SU-DHL-6 (cell line): ENCODE measurements at regions not wholly inside any gene's neighbourhood (a gene's known extent, or its start where the extent isn't known, plus 50 kb on each side); places are given as distances from the start of the nearest gene placed in this dataset.

Experiments
- H2AFZ ChIP-seq: fragments of 200-600 bp; sonication (generic); 2 replicates; pipeline ENCODE4 v1.6.1; 2014; ENCODE audit warnings: low read depth, mild to moderate bottlenecking, moderate library complexity, mixed read lengths, antibody characterized with exemption, low read length; ENCODE audit not compliant: severe bottlenecking
- H3F3A ChIP-seq: fragments of 200-600 bp; shearing (Covaris generic); 2 replicates; pipeline ENCODE4 v1.6.0; 2016; ENCODE audit warnings: antibody characterized with exemption, mild to moderate bottlenecking; ENCODE audit not compliant: insufficient read depth
- H3K27ac ChIP-seq: fragments of 200-600 bp; sonication (generic); 2 replicates; pipeline ENCODE4 v1.5.1; 2016; ENCODE audit warnings: low read depth, mild to moderate bottlenecking, low read length, moderate library complexity, mixed read lengths
- H3K27me3 ChIP-seq: fragments of 200-600 bp; sonication (generic), shearing (Covaris generic); 2 replicates; pipeline ENCODE4 v1.6.0; 2014; ENCODE audit warnings: mild to moderate bottlenecking, low read length
- H3K36me3 ChIP-seq: fragments of 200-600 bp; sonication (generic); 2 replicates; pipeline ENCODE4 v1.6.1; 2014; ENCODE audit warnings: mild to moderate bottlenecking, low read length, mixed read lengths
- H3K4me2 ChIP-seq: fragments of 300-600, 200-600 bp; shearing (Covaris generic), sonication (generic); 2 replicates; pipeline ENCODE4 v1.6.0; 2014; ENCODE audit warnings: low read length, low read depth, mild to moderate bottlenecking; ENCODE audit not compliant: poor library complexity, severe bottlenecking
- H3K4me3 ChIP-seq: fragments of 200-600 bp; sonication (generic); 2 replicates; pipeline ENCODE4 v1.5.1; 2014; ENCODE audit warnings: antibody characterized with exemption, low read length, mild to moderate bottlenecking, mixed read lengths; ENCODE audit not compliant: insufficient read depth, poor library complexity, severe bottlenecking
- H3K79me2 ChIP-seq: fragments of 200-600 bp; sonication (generic); 2 replicates; pipeline ENCODE4 v1.6.1; 2014; ENCODE audit warnings: mild to moderate bottlenecking, low read length, moderate library complexity; ENCODE audit not compliant: insufficient read depth
- H3K9ac ChIP-seq: fragments of 200-600 bp; sonication (generic); 2 replicates; pipeline ENCODE4 v1.7.0; 2014; ENCODE audit warnings: mild to moderate bottlenecking, low read length
- H3K9me2 ChIP-seq: fragments of 200-600 bp; sonication (generic); replicated peaks from 2 replicates; pipeline ENCODE4 v1.6.1; 2014; ENCODE audit warnings: low read length; ENCODE audit not compliant: insufficient read depth
- H3K9me3 ChIP-seq: fragments of 200-600 bp; sonication (generic); 2 replicates; pipeline ENCODE4 v1.6.1; 2014; ENCODE audit warnings: low read length, mixed read lengths; ENCODE audit not compliant: insufficient read depth
- H4K20me1 ChIP-seq: fragments of 200-600 bp; sonication (generic); 2 replicates; pipeline ENCODE4 v1.6.1; 2014; ENCODE audit warnings: low read depth, mild to moderate bottlenecking, antibody characterized with exemption, low read length, moderate library complexity, mixed read lengths
- CTCF ChIP-seq: fragments of 200-600 bp; sonication (generic); IDR thresholded peaks from one replicate; pipeline ENCODE4 v1.5.1; 2017; ENCODE audit warnings: antibody characterized with exemption, mild to moderate bottlenecking, low read length, moderate library complexity; ENCODE audit not compliant: insufficient read depth, poor library complexity, severe bottlenecking
- EZH2phosphoT487 ChIP-seq: fragments of 200-600 bp; sonication (generic), shearing (Covaris generic); conservative IDR thresholded peaks from 2 replicates; pipeline ENCODE4 v1.6.1; 2018; ENCODE audit warnings: mild to moderate bottlenecking, antibody characterized with exemption, low read length, moderate library complexity, mixed read lengths

GRCh38 chr14:22334275-22334577 lies 254.8 kb downstream of the DAD1 start:
- peaks cover 9% of the 10 kb centered on the region; the same call in 1 of the 2 replicates for H3K9me3 ChIP-seq
- H2AFZ ChIP-seq, result no peak overlapping the region
- H3K4me2 ChIP-seq, result no peak overlapping the region
- no peak for TF ChIP-seq EZH2phosphoT487
- TF ChIP-seq CTCF, result no peak
- no peak overlapping the region for H3K4me3 ChIP-seq
- no peak overlapping the region for H3K9ac ChIP-seq
- no peaks in the 10 kb centered on the region for H3K79me2 ChIP-seq
- H3K36me3 ChIP-seq, result no peaks in the 10 kb centered on the region
- no peaks in the 10 kb centered on the region for H3K27me3 ChIP-seq
- no peaks in the 10 kb centered on the region for H3F3A ChIP-seq
- no peak overlapping the region for H3K27ac ChIP-seq
- no peaks in the 10 kb centered on the region for H4K20me1 ChIP-seq
- no peaks in the 10 kb centered on the region for H3K9me2 ChIP-seq

- Histone ChIP-seq H3K36me3 (no peaks in the 10 kb centered on the region), H3F3A (no peaks in the 10 kb centered on the region), H3K79me2 (no peaks in the 10 kb centered on the region), H3K4me2 (no peak overlapping the region), H3K9me2 (no peaks in the 10 kb centered on the region), H3K9me3 (peaks cover 14% of the 10 kb centered on the region; the same call in 1 of the 2 replicates), H4K20me1 (no peaks in the 10 kb centered on the region), H3K27ac (no peak overlapping the region), H2AFZ (no peak overlapping the region), H3K27me3 (no peaks in the 10 kb centered on the region), H3K4me3 (no peak overlapping the region), H3K9ac (no peak overlapping the region)
- TF ChIP-seq CTCF (no peak), EZH2phosphoT487 (no peak)
These were observed 255.4 kb downstream of the DAD1 start for GRCh38 chr14:22333422-22334274.

GRCh38 chr14:22332686-22333421 lies 256.2 kb downstream of the DAD1 start:
- H3K4me3 ChIP-seq, result no peak overlapping the region
- peaks cover 14% of the 10 kb centered on the region; the same call in 1 of the 2 replicates for H3K9me3 ChIP-seq
- no peak overlapping the region for H3K4me2 ChIP-seq
- no peak overlapping the region for H3K9ac ChIP-seq
- no peaks in the 10 kb centered on the region for H3K27me3 ChIP-seq
- no peak overlapping the region for H2AFZ ChIP-seq
- H3K9me2 ChIP-seq, result no peaks in the 10 kb centered on the region
- H3F3A ChIP-seq, result no peaks in the 10 kb centered on the region
- no peaks in the 10 kb centered on the region for H4K20me1 ChIP-seq
- TF ChIP-seq CTCF (no peak), EZH2phosphoT487 (no peak)
- no peaks in the 10 kb centered on the region for H3K36me3 ChIP-seq
- no peak overlapping the region for H3K27ac ChIP-seq
- no peaks in the 10 kb centered on the region for H3K79me2 ChIP-seq
